Endodermal cell (in vitro differentiated cells): ENCODE measurements at regions not wholly inside any gene's neighbourhood (a gene's known extent, or its start where the extent isn't known, plus 50 kb on each side); places are given as distances from the start of the nearest gene placed in this dataset.

Source experiments
- DNase-seq: peaks from one replicate; pipeline ENCODE4 v3.0.0-alpha.2; 2017
- H3K27ac ChIP-seq: 2 replicates; pipeline ENCODE4 v1.5.1; 2013; ENCODE audit warnings: mild to moderate bottlenecking, low read depth, low read length, moderate library complexity
- H3K27me3 ChIP-seq: 2 replicates; pipeline ENCODE4 v1.6.1; 2013; ENCODE audit warnings: mild to moderate bottlenecking, low read length, moderate library complexity; ENCODE audit not compliant: insufficient read depth, control insufficient read depth, poor library complexity, severe bottlenecking
- H3K36me3 ChIP-seq: 2 replicates; pipeline ENCODE4 v1.7.0; 2013; ENCODE audit warnings: mild to moderate bottlenecking, low read length, moderate library complexity; ENCODE audit not compliant: control insufficient read depth, insufficient read depth
- H3K4me1 ChIP-seq: one replicate; pipeline ENCODE4 v1.7.0; 2013; ENCODE audit warnings: low read length; ENCODE audit not compliant: control insufficient read depth, insufficient read depth
- H3K4me3 ChIP-seq: 2 replicates; pipeline ENCODE4 v1.5.1; 2013; ENCODE audit warnings: mild to moderate bottlenecking, low read length, moderate library complexity
- H3K9ac ChIP-seq: 2 replicates; pipeline ENCODE4 v1.6.1; 2013; ENCODE audit warnings: mild to moderate bottlenecking, low read length, moderate library complexity; ENCODE audit not compliant: poor library complexity, severe bottlenecking; ENCODE audit errors: extremely low read depth
- H3K9me3 ChIP-seq: 2 replicates; pipeline ENCODE4 v1.6.1; 2013; ENCODE audit warnings: mild to moderate bottlenecking, low read length, moderate library complexity; ENCODE audit not compliant: control insufficient read depth
- H3K27ac Mint-ChIP-seq: 2 replicates; pipeline ENCODE4 v1.8.0; 2020; ENCODE audit warnings: mixed read lengths
- H3K27me3 Mint-ChIP-seq: 2 replicates; pipeline ENCODE4 v1.8.0; 2021; ENCODE audit warnings: mild to moderate bottlenecking, mixed read lengths; ENCODE audit not compliant: insufficient read depth
- H3K36me3 Mint-ChIP-seq: 2 replicates; pipeline ENCODE4 v1.8.0; 2020; ENCODE audit warnings: low read depth, mixed read lengths
- H3K4me1 Mint-ChIP-seq: 2 replicates; pipeline ENCODE4 v1.8.0; 2020; ENCODE audit warnings: mixed read lengths
- H3K4me3 Mint-ChIP-seq: 2 replicates; pipeline ENCODE4 v1.8.0; 2020; ENCODE audit warnings: mild to moderate bottlenecking, moderate library complexity, mixed read lengths
- H3K9me3 Mint-ChIP-seq: 2 replicates; pipeline ENCODE4 v1.8.0; 2020; ENCODE audit warnings: mild to moderate bottlenecking, mixed read lengths
- WGBS, 2 experiments: methylation state at CpG; one replicate each; pipeline versions ENCODE4 v1.1.5 to v1.1.7; 2013; ENCODE audit warnings: missing lambda C conversion rate in 2 of 2, mixed read lengths in 1 of 2; ENCODE audit not compliant: insufficient coverage in 1 of 2, insufficient read length in 1 of 2; 5-methylcytosine and 5-hydroxymethylcytosine counted together
- TF ChIP-seq, protein P1 (sequence below): fragments of 200-600 bp; sonication (generic); conservative IDR thresholded peaks from 2 replicates; pipeline ENCODE4 v1.5.0; 2021; ENCODE audit warnings: antibody characterized with exemption, mild to moderate bottlenecking

DNA sequence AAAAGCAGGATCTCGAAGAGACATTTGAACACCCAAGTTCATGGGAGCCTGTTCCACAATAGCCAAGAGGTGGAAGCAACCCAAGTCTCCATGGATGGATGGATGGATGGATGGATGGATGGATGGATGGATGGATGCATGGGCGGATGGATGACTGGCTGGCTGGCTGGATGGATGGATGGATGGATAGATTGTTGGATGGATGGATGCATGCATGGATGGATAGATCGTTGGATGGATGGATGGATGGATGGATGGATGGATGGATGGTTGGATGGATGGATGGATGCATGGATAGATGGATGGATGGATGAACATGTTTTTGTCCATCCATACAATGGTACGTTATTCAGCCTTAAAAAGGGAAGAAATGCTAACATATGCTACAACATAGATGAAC is 603.4 kb downstream of the BRD1 start:
- TF ChIP-seq, protein P1, sequence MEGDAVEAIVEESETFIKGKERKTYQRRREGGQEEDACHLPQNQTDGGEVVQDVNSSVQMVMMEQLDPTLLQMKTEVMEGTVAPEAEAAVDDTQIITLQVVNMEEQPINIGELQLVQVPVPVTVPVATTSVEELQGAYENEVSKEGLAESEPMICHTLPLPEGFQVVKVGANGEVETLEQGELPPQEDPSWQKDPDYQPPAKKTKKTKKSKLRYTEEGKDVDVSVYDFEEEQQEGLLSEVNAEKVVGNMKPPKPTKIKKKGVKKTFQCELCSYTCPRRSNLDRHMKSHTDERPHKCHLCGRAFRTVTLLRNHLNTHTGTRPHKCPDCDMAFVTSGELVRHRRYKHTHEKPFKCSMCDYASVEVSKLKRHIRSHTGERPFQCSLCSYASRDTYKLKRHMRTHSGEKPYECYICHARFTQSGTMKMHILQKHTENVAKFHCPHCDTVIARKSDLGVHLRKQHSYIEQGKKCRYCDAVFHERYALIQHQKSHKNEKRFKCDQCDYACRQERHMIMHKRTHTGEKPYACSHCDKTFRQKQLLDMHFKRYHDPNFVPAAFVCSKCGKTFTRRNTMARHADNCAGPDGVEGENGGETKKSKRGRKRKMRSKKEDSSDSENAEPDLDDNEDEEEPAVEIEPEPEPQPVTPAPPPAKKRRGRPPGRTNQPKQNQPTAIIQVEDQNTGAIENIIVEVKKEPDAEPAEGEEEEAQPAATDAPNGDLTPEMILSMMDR: no peak
- no peak overlapping the region for H3K4me3 Mint-ChIP-seq
- DNase-seq: no peak
- H3K9ac ChIP-seq: no peak overlapping the region
- H3K27ac ChIP-seq: no peak overlapping the region
- WGBS, 2 experiments: 73 to 96% methylated on average over 2 to 4 of the region's 4 CpGs
- no peak overlapping the region for H3K27ac Mint-ChIP-seq
- H3K36me3 Mint-ChIP-seq: no peaks in the 10 kb centered on the region
- peaks cover 4% of the 10 kb centered on the region for H3K9me3 ChIP-seq
- peaks cover 13% of the 10 kb centered on the region for H3K27me3 Mint-ChIP-seq
- H3K27me3 ChIP-seq: peaks cover 10% of the 10 kb centered on the region
- H3K4me3 ChIP-seq: no peak overlapping the region
- no peaks in the 10 kb centered on the region for H3K36me3 ChIP-seq
- peaks cover 6% of the 10 kb centered on the region for H3K9me3 Mint-ChIP-seq
- peaks cover 15% of the 10 kb centered on the region for H3K4me1 Mint-ChIP-seq
- H3K4me1 ChIP-seq: no peaks in the 10 kb centered on the region

DNA sequence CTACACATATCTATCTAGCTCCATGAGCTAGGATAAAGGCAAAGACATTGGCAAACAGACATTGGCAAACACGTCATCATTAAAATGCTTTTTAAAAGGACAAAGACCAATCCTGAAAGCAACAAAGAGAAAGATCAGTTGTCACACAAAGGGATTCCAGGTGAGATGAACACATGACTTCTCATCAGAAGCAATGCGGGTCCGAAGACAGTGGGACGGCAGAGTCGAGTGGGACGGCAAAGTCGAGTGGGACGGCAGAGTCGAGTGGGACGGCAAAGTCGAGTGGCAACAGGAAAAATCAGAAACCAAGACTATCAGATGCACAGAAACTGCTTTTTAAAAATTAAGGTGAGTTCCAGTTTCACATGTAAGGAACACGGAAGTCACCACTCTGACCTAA is 609.5 kb downstream of the BRD1 start:
- Histone ChIP-seq H3K27me3 (no peaks in the 10 kb centered on the region), H3K27ac (no peak overlapping the region), H3K9me3 (peaks cover 28% of the 10 kb centered on the region), H3K36me3 (no peaks in the 10 kb centered on the region), H3K9ac (no peak overlapping the region), H3K4me1 (no peaks in the 10 kb centered on the region), H3K4me3 (no peak overlapping the region)
- DNase-seq: peak; percentile 22
- TF ChIP-seq, protein P1: no peak
- WGBS, 2 experiments: 86% methylated on average over 10 to 12 of the region's 12 CpGs
- Mint-ChIP-seq H3K9me3 (peaks cover 32% of the 10 kb centered on the region), H3K27ac (no peak overlapping the region), H3K4me3 (no peak overlapping the region), H3K36me3 (peaks cover 4% of the 10 kb centered on the region), H3K4me1 (peaks cover 14% of the 10 kb centered on the region), H3K27me3 (peaks cover 8% of the 10 kb centered on the region)

DNA sequence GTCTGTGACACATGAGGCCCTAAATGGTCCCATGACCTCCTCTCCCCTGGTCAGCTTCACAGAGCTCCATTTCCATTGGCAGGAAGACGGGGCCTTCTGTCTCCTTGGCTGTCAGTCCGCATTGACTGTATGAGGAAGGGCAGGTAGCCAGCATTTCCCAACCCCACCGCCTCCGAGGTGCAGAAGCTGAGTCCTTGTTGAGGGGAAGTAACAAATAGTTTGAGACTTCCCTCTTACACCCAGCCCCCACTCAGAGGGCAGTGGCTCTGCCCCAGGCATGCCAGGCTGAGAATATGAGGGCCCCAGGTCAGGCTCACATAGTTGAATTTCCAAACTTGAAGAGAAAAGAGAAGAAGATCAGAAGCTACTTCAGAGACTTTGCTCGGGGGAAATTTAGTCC is 611.1 kb downstream of the BRD1 start:
- TF ChIP-seq, protein P1: no peak
- no peak overlapping the region for H3K4me3 Mint-ChIP-seq
- no peak overlapping the region for H3K27ac Mint-ChIP-seq
- DNase-seq: no peak
- no peak overlapping the region for H3K9ac ChIP-seq
- H3K27ac ChIP-seq: no peak overlapping the region
- no peak overlapping the region for H3K4me3 ChIP-seq
- peaks cover 4% of the 10 kb centered on the region for H3K36me3 Mint-ChIP-seq
- no peaks in the 10 kb centered on the region for H3K27me3 ChIP-seq
- no peaks in the 10 kb centered on the region for H3K36me3 ChIP-seq
- H3K9me3 Mint-ChIP-seq: peaks cover 32% of the 10 kb centered on the region
- H3K27me3 Mint-ChIP-seq: peaks cover 8% of the 10 kb centered on the region
- peaks cover 28% of the 10 kb centered on the region for H3K9me3 ChIP-seq
- H3K4me1 Mint-ChIP-seq: peaks cover 2% of the 10 kb centered on the region
- H3K4me1 ChIP-seq: no peaks in the 10 kb centered on the region
- WGBS, 2 experiments: 64% methylated on average over 4 of the region's 5 CpGs; no CpG with 5 or more reads in 1 of the 2 experiments
